WI38 (cell line): ENCODE measurements at regions not wholly inside any gene's neighbourhood (a gene's known extent, or its start where the extent isn't known, plus 50 kb on each side); places are given as distances from the start of the nearest gene placed in this dataset.

ENCODE experiments used
- H3K4me3 ChIP-seq: 2 replicates; pipeline ENCODE4 v1.5.1; 2011; ENCODE audit warnings: low read depth, mild to moderate bottlenecking, control low read depth, low read length
- CTCF ChIP-seq: IDR thresholded peaks from 2 replicates; pipeline ENCODE4 v1.5.1; 2012; ENCODE audit warnings: low read depth, mild to moderate bottlenecking, control low read depth, low read length

- no peak overlapping the region for H3K4me3 ChIP-seq
- TF ChIP-seq CTCF = no peak
Measured at GRCh38 chrX:112279940-112280339, 197.4 kb upstream of the TRPC5 start.

GRCh38 chrX:112270991-112271390 lies 188.4 kb upstream of the TRPC5 start:
- no peak overlapping the region for H3K4me3 ChIP-seq
- no peak for TF ChIP-seq CTCF

GRCh38 chrX:112266136-112266535 lies 183.6 kb upstream of the TRPC5 start:
- no peak overlapping the region for H3K4me3 ChIP-seq
- TF ChIP-seq CTCF = no peak

- H3K4me3 ChIP-seq = no peak overlapping the region
- no peak for TF ChIP-seq CTCF
Measured at GRCh38 chrX:112259375-112259774, 176.8 kb upstream of the TRPC5 start.

- no peak for TF ChIP-seq CTCF
- no peak overlapping the region for H3K4me3 ChIP-seq
Measured at GRCh38 chrX:112254896-112255295, 172.3 kb upstream of the TRPC5 start.

GRCh38 chrX:112247714-112248113 lies 165.1 kb upstream of the TRPC5 start:
- H3K4me3 ChIP-seq = no peak overlapping the region
- TF ChIP-seq CTCF = no peak

- no peak for TF ChIP-seq CTCF
- no peak overlapping the region for H3K4me3 ChIP-seq
Measured at GRCh38 chrX:112235547-112235946, 153.0 kb upstream of the TRPC5 start.
